ENCODE measurements at regions not wholly inside any gene's neighbourhood (a gene's known extent, or its start where the extent isn't known, plus 50 kb on each side); places are given as distances from the start of the nearest gene placed in this dataset.

DNA sequence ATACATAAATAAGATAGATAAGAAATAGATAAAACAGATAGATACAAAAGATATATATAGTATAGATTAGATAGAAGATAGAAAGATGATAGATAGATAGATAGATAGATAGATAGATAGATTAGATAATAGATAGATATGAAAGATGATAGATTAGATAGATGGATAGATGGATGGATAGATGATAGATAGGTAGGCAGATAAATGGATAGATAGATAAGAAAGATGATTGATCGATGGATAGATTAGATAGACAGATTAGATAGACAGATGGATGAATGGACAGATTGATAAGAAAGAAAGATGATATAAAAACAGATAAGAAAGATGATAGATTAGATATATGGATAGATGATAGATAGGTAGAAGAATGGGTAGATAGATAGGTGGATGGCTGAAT lies 90.3 kb downstream of the SMIM20 start:
- H3K4me1 ChIP-seq (replicated peaks; ENCODE audit: insufficient read depth): no peaks in the 10 kb centered on the region
- H3K9me3 ChIP-seq (ENCODE audit: insufficient read depth, low read depth): no peaks in the 10 kb centered on the region
- H3K27ac ChIP-seq: no peak overlapping the region
- intact Hi-C loops (cut with micrococcal nuclease; ENCODE audit: unreplicated experiment): no loop called here
- H3F3A ChIP-seq (ENCODE audit: insufficient read depth, low read depth): no peaks in the 10 kb centered on the region
- H3K79me2 ChIP-seq (ENCODE audit: low read depth): no peaks in the 10 kb centered on the region
- H3K4me3 ChIP-seq: no peak overlapping the region
- H4K20me1 ChIP-seq (ENCODE audit: insufficient read depth): no peaks in the 10 kb centered on the region
- no peak overlapping the region for H3K4me2 ChIP-seq
- H3K36me3 ChIP-seq (ENCODE audit: low read depth): no peaks in the 10 kb centered on the region
- ChIA-PET CTCF (no interaction called here), POLR2A (ENCODE audit: unreplicated experiment) (no interaction called here)
- no TSS peak for BruUV-seq (replicated peaks)
- no peaks in the 10 kb centered on the region for H3K27me3 ChIP-seq (ENCODE audit: insufficient read depth, low read depth)
- H2AFZ ChIP-seq: no peak overlapping the region
- no peaks in the 10 kb centered on the region for H3K9me2 ChIP-seq (ENCODE audit: insufficient read depth)
- no peak for TF ChIP-seq EZH2 (IDR thresholded peaks at IDR 0.05; ENCODE audit: low read depth)
- TF ChIP-seq, protein P1, sequence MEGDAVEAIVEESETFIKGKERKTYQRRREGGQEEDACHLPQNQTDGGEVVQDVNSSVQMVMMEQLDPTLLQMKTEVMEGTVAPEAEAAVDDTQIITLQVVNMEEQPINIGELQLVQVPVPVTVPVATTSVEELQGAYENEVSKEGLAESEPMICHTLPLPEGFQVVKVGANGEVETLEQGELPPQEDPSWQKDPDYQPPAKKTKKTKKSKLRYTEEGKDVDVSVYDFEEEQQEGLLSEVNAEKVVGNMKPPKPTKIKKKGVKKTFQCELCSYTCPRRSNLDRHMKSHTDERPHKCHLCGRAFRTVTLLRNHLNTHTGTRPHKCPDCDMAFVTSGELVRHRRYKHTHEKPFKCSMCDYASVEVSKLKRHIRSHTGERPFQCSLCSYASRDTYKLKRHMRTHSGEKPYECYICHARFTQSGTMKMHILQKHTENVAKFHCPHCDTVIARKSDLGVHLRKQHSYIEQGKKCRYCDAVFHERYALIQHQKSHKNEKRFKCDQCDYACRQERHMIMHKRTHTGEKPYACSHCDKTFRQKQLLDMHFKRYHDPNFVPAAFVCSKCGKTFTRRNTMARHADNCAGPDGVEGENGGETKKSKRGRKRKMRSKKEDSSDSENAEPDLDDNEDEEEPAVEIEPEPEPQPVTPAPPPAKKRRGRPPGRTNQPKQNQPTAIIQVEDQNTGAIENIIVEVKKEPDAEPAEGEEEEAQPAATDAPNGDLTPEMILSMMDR (conservative IDR thresholded peaks at IDR 0.05): no peak
- DNase-seq: no peak

DNA sequence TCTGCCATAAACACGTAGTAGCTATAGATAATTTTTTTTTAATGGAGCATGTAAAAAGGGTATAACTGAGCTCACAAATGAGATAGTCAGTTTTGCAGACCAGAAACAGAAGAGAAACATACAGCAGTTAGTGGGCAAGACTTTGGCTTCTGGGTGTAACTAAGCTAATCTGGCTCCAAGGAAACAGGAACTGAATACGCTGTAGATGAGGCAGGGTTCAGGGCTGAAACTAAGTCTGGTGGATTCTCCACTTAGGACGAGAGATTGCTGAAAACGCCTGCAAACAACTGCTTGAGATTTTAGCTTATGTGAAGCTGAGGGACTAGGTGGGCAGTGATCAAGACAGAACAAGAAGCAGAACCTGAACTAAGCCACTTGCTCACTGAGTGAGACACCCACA lies 91.7 kb downstream of the SMIM20 start:
- intact Hi-C loops (cut with micrococcal nuclease; ENCODE audit: unreplicated experiment): no loop called here
- Histone ChIP-seq H3K9me2 (ENCODE audit: insufficient read depth) (no peaks in the 10 kb centered on the region), H3K9me3 (ENCODE audit: insufficient read depth, low read depth) (no peaks in the 10 kb centered on the region), H3K4me2 (no peak overlapping the region), H3K4me1 (replicated peaks; ENCODE audit: insufficient read depth) (no peaks in the 10 kb centered on the region), H2AFZ (no peak overlapping the region), H3K27ac (no peak overlapping the region), H3K27me3 (ENCODE audit: insufficient read depth, low read depth) (no peaks in the 10 kb centered on the region), H3K4me3 (no peak overlapping the region), H3F3A (ENCODE audit: insufficient read depth, low read depth) (no peaks in the 10 kb centered on the region), H4K20me1 (ENCODE audit: insufficient read depth) (no peaks in the 10 kb centered on the region), H3K36me3 (ENCODE audit: low read depth) (no peaks in the 10 kb centered on the region), H3K79me2 (ENCODE audit: low read depth) (no peaks in the 10 kb centered on the region)
- BruUV-seq (replicated peaks): no TSS peak
- POLR2A ChIA-PET (ENCODE audit: unreplicated experiment): no interaction called here
- no peak for DNase-seq
- TF ChIP-seq, protein P1 (conservative IDR thresholded peaks at IDR 0.05): no peak
- no peak for TF ChIP-seq EZH2 (IDR thresholded peaks at IDR 0.05; ENCODE audit: low read depth)
- CTCF ChIA-PET: interaction anchor here (0.6 kb wide), 1 partner anchor 453 kb away, joined by 3 read pairs; no protein-coding TSS in a partner anchor

DNA sequence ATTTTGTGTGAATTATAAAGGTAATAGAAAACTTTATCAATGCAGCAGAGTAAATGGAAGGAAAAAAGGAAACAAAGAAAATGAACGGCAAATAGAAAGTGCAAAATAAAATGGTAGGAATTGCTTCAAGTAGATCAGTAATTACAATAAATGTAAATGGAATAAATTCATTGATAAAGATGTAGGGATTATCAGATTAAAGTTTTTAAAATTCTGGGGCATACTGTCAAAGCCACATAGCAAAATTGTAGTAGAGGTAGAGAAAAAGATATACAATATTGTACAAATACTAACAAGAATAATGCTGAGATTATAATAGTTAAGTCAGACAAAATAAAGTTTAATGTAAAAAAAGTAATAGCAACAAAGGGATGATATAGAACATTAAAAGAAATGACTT lies 94.7 kb downstream of the SMIM20 start:
- Histone ChIP-seq H3F3A (ENCODE audit: insufficient read depth, low read depth) (no peaks in the 10 kb centered on the region), H3K4me2 (no peak overlapping the region), H3K36me3 (ENCODE audit: low read depth) (no peaks in the 10 kb centered on the region), H2AFZ (no peak overlapping the region), H3K4me3 (no peak overlapping the region), H3K79me2 (ENCODE audit: low read depth) (no peaks in the 10 kb centered on the region), H3K9me2 (ENCODE audit: insufficient read depth) (no peaks in the 10 kb centered on the region), H4K20me1 (ENCODE audit: insufficient read depth) (no peaks in the 10 kb centered on the region), H3K4me1 (replicated peaks; ENCODE audit: insufficient read depth) (no peaks in the 10 kb centered on the region), H3K9me3 (ENCODE audit: insufficient read depth, low read depth) (no peaks in the 10 kb centered on the region), H3K27me3 (ENCODE audit: insufficient read depth, low read depth) (no peaks in the 10 kb centered on the region), H3K27ac (no peak overlapping the region)
- ChIA-PET CTCF (no interaction called here), POLR2A (ENCODE audit: unreplicated experiment) (no interaction called here)
- BruUV-seq (replicated peaks): no TSS peak
- TF ChIP-seq EZH2 (IDR thresholded peaks at IDR 0.05; ENCODE audit: low read depth): no peak
- TF ChIP-seq, protein P1 (conservative IDR thresholded peaks at IDR 0.05): no peak
- DNase-seq: no peak
- intact Hi-C loops (cut with micrococcal nuclease; ENCODE audit: unreplicated experiment): no loop called here

Measured in PC-9 (cell line).